Head of caudate nucleus (tissue), 42 donors: ENCODE measurements at regions not wholly inside any gene's neighbourhood (a gene's known extent, or its start where the extent isn't known, plus 50 kb on each side); places are given as distances from the start of the nearest gene placed in this dataset.

Experiments
- DNase-seq, 42 donors: peaks; one replicate each; pipeline versions ENCODE4 v3.0.0 to v3.0.0-alpha.2; 2020 to 2021; ENCODE audit warnings: mixed read lengths in 7 of 42
- intact Hi-C: fragments of 100-400 bp; cut with DNase I; formaldehyde crosslinking; loops from one replicate; pipeline ENCODE4 v1.15.0; 2022

GRCh38 chr10:47237316-47238260, 62.4 kb upstream of the GDF10 start:
- intact Hi-C loops = no loop called here
- peak in 1 of 42 donors; percentile 11 for DNase-seq

DNA sequence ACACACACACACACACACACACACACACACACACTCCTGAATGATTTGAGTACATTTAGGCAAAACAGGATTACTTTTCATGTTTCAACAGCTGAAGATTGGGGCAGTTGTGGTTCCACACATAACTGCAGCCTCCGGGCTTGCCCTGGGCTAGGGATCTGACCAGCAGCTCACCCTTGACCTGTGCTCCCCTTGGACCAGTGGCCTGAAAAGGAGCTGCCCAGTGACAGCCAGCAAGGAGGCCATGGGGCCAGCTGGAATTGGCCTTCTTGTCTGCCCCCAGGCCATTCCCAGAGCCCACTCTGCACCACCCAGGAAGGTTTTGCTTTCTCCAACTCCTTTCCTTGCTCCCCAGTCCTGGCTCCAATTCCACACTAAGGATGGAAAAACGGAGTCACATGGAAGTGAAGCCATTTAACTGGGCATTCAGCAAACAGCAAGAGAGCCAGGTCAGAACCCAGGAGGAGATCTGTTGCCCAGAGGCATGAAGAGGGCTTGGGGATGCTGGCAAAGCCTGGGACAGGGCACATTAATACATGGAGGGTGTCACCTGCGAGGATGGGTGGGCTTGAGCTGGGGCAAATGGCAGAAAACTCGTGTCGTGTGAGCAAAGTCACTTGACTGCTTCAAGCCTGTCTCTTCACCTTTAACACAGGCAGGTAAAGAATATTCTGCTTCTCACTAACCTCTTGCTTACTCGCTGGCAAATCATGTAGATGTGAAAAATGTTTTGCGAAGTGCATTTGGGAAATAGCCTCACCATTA, 61.5 kb upstream of the GDF10 start:
- DNase-seq = peak in 1 of 42 donors; percentile 10
- intact Hi-C loops = no loop called here

DNA sequence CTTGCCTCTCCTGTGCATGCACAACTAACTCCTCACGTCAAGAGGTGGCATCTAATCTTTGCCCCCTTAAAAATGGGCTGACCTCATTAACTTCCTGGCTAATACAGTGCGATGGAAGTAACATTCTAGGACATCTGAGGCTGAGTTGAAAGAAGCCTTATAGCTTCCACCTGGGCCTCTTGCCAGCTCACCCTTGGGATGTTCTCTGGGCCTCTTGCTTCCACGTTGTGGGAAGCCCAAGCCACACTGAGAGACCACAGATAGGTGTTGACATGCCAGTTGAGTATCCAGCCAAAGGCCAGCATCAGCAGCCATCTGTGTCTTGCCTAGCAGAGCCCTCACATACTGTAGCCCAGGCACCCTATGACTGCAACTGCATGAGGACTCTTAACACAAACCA, 60.8 kb upstream of the GDF10 start:
- peak in 1 of 42 donors; percentile 12 for DNase-seq
- intact Hi-C loops = no loop called here

- intact Hi-C loops = no loop called here
- peak in 1 of 42 donors; percentile 4 for DNase-seq
Measured at GRCh38 chr10:47240173-47240572, 59.8 kb upstream of the GDF10 start.

DNA sequence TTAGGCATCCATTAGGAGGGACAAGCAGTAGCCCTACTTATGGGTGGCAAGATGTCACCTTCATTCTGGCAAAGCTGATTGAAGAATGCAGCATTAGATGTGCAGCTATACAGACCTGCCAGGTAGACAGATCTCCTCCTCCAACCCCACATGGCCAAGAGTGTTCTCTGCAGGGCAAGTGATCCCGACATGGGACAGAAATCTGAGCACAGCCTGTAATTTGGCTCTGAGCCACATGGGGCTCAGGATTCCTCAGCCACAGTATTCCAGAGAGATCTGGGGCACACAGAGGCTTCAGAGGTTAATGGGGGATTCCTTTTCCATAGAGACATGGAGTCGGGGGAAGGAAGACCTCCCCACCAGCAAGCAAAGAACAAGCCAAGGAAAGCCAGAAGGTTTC, 58.7 kb upstream of the GDF10 start:
- intact Hi-C loops = no loop called here
- peak in 1 of 42 donors; percentile 11 for DNase-seq

GRCh38 chr10:47241946-47242867, 57.8 kb upstream of the GDF10 start:
- intact Hi-C loops = no loop called here
- peak in 1 of 42 donors; percentile 11 for DNase-seq

GRCh38 chr10:47243356-47243755, 56.6 kb upstream of the GDF10 start:
- DNase-seq = peak in 1 of 42 donors; percentile 22
- intact Hi-C loops = no loop called here

DNA sequence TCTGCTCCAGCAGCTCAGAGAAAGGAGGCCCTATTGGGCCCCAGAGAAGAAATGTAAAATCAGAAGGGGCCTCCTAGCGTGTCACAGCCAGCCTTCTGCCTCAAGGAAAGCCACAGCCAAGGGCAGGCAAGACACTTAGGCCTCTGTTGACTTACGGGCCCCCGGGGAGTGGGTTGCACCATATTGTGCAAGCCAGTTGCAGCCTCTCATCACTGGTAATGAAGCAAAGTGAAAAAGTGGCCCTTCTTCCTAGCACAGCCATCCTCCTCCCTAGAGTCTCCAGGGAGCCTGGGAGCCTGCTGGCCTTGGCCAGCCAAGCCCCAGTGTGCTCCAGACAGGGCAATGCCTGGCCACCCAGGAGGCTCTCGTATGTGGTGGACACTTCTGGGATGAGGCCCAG, 56.2 kb upstream of the GDF10 start:
- DNase-seq = no peak
- intact Hi-C loops = no loop called here

DNA sequence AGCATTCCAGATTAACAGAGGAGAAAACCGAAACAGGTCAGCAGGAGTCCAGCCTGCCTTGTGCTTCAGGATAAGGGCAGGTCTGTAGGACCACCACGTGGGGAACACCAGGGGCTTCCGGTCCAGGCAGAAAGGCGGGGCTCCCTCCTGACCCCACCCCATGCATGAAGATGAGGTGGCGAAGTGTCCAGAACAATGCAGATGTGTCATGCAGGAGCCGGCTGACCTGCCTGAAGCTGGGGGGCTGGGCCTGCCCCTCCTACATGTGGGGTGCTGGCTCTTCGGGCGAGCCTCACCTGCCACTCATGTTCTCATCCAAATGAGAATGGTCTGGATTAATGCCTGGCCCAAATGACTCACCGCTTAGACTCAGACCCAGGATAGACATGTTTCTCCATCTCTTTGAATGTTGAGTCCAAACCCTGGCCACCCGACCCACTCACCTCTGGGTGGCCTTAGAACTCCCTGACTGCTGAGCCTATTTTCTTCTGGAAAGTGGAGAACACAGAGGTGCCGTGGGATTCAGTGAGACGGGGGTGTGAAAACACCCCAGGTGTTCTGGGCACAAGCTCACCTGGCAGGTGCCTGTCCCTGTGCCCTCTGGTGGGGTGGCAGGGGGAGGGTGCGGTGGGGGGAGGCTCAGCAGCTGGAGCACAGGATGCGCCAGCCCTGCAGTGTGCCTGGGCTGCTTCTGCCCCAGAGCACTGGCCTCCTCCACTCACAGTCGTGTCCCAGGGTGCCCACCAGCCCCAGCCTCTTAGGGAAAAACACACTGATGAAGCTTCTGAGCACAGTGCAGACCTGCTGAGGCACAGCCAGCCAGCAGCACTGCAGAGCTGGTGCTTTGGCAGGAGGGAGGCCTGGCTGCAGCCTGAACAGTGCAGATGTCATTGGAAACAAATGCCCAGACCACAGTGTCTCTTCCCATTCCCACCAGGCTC, 55.2 kb upstream of the GDF10 start:
- intact Hi-C loops = no loop called here
- DNase-seq = peak in 1 of 42 donors; percentile 20

DNA sequence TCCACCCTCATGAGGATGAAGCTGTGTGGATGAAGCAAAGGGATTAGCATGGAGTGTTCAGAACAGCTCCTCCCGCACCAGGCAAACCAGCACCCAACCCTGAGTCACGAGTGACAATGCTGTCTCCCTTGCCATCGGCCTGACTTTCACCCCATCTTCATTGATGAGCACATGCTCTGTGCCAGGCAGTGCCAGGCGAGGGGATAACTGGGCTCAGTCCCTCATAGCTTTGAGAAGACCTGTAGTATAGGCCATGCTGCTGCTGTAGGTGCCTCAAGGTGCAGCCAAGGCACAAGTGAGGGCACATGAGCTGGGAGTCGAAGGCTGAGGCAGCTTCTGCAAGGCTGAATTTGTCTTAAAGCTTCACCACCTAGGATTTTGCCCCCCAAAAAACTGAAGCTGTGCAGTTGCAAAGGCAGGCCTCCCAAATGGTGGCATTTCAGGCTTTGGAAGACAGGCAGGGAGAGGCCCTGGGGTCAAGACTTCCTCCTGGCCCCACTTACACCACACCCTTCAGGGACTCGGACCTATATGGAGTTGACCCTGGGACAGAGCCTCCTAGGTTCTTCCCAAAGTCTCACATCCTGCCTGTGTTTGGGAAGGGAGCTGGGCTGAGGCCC, 54.2 kb upstream of the GDF10 start:
- intact Hi-C loops = no loop called here
- peak in 1 of 42 donors; percentile 18 for DNase-seq

- DNase-seq = peak in 1 of 42 donors; percentile 9
- intact Hi-C loops = no loop called here
Measured at GRCh38 chr10:47246406-47247147, 53.4 kb upstream of the GDF10 start.

DNA sequence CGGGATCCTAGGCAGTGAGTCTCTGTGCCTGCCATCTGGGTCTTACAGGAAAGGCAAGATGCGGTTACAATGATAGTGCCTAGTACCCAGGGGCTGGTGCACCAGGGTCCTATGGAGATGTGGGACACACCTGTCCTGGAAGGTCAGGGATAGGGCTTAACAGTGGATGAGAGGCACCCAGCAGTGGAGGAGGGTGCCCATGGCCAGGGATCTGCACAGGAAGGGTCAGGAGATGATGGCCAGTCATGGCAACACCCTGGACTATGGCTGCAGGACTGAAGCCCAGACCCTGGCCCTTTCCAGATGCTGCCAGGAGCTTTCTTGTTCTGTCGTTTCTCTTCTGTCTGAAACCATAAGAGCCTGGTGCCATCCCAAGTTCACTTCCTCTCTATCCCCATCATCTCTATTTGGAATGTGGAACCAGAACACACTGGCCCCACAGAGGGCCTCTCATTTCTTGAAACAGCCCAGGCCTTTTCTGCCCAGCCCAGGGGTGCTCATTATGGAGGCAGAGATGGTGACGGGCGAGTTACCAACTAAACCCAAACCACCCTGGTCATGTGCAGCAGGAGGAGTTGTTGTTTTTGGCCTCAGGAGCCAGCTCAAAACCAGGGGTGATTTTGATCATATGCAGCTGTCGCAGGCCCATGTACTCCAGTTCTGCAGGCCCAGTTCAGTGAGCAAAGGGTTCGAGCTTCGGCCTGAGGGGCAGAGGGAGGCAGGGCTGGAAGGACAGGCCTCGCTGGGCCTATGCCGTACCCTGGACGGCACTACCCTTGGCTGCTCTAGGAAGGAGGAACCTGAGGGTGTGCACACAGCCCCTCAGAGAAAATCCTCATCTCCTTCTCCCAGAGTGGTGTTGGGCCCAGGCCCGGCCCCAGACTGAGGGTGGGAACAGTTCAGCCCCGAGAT, 52.6 kb upstream of the GDF10 start:
- intact Hi-C loops = no loop called here
- DNase-seq = peak in 1 of 42 donors; percentile 30

GRCh38 chr10:47248386-47249090, 51.5 kb upstream of the GDF10 start:
- intact Hi-C loops = no loop called here
- peak in 1 of 42 donors; percentile 34 for DNase-seq

- DNase-seq = peak in 2 of 42 donors; percentile 12 to 24
- intact Hi-C loops = no loop called here
Measured at GRCh38 chr10:47249881-47250280, 50.1 kb upstream of the GDF10 start.
